ENCODE measurements at regions not wholly inside any gene's neighbourhood (a gene's known extent, or its start where the extent isn't known, plus 50 kb on each side); places are given as distances from the start of the nearest gene placed in this dataset.

DNA sequence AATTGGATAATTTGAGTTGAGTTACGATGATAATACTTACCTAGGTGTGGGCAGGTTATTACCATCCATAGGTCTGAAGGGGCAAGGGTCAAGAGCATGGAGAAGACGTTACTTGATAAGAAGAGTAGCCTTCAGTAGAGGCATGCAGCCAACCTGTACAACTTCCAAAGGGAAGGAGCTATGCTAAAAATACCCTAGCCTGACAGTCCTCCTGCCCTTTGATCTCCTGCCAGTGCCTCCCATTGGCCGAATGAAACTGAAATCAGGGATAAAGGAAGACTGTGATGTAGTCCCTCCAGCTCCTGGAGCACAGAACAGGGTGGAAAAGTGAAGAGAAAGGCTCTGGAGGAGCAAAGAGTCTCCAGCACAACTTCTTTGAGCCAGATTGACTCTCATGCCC lies 487.4 kb downstream of the ADCYAP1 start:
- H3K27ac ChIP-seq (ENCODE audit: low read length), result no peak overlapping the region
- H3K9ac ChIP-seq (ENCODE audit: low read depth, low read length), result no peak overlapping the region
- no peak overlapping the region for H2AFZ ChIP-seq (ENCODE audit: low read depth, low read length)
- H3K9me3 ChIP-seq (ENCODE audit: insufficient read depth, low read length, severe bottlenecking), result no peaks in the 10 kb centered on the region
- H3K4me2 ChIP-seq (ENCODE audit: insufficient read depth, low read length), result no peak overlapping the region
- H4K20me1 ChIP-seq (ENCODE audit: insufficient read depth, low read length), result no peaks in the 10 kb centered on the region
- H3K27me3 ChIP-seq (ENCODE audit: insufficient read depth, low read length, poor library complexity), result no peaks in the 10 kb centered on the region
- TF ChIP-seq EZH2 (IDR thresholded peaks at IDR 0.05; ENCODE audit: borderline replicate concordance, low read depth, low read length, severe bottlenecking), result no peak
- TF ChIP-seq, protein P1, sequence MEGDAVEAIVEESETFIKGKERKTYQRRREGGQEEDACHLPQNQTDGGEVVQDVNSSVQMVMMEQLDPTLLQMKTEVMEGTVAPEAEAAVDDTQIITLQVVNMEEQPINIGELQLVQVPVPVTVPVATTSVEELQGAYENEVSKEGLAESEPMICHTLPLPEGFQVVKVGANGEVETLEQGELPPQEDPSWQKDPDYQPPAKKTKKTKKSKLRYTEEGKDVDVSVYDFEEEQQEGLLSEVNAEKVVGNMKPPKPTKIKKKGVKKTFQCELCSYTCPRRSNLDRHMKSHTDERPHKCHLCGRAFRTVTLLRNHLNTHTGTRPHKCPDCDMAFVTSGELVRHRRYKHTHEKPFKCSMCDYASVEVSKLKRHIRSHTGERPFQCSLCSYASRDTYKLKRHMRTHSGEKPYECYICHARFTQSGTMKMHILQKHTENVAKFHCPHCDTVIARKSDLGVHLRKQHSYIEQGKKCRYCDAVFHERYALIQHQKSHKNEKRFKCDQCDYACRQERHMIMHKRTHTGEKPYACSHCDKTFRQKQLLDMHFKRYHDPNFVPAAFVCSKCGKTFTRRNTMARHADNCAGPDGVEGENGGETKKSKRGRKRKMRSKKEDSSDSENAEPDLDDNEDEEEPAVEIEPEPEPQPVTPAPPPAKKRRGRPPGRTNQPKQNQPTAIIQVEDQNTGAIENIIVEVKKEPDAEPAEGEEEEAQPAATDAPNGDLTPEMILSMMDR (IDR thresholded peaks at IDR 0.05; ENCODE audit: borderline replicate concordance, extremely low read depth, low read length, poor library complexity, severe bottlenecking), result no peak
- no peak overlapping the region for H3K4me3 ChIP-seq (ENCODE audit: low read depth in 1 of 2, low read length in 2 of 2)
- no peaks in the 10 kb centered on the region for H3K4me1 ChIP-seq (ENCODE audit: insufficient read depth, low read length)
- no peaks in the 10 kb centered on the region for H3K79me2 ChIP-seq (ENCODE audit: insufficient read depth, low read length)
- no peak for ATAC-seq (ENCODE audit: insufficient read depth, low read depth)
- no peak for DNase-seq
- no peaks in the 10 kb centered on the region for H3K36me3 ChIP-seq (ENCODE audit: insufficient read depth, low read length)

DNA sequence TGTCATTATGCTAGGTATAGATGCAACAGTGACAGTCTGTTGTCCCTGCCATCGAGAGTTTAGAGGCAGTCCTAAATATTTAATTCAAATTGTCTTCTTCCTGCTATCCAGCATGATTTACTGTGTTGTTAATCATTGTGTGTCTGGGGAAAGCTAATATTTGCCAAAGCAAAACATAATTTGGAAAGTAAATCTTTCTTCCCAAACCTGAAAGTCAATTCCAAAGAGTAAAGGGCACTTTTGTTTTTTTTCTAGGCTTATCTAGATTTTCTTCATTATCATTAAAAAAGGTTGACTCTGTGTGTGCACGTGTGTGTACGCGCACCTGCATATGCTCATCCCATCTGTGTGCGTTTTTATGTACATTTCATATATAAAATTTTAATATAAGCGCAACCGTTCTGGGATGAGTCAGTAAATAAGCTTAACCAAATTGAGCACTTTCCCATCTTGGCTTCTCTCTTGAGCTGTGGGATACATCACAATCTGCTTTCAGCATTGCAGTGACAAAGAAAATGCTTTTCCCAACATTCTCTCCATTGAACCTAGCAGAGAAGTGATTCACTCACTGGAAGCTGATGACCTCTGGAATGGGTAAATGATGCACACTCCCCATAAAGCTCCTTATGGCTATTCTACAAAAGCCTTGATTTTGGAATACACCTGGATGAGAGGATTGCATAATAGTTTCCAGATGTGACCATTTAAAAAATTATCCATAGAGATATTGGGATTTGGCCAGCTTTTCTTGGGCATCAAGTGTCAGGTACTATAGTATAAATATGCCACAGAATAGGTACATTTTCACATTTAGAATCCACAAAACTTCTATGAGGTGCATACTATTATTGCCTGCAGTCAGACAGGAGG lies 488.4 kb downstream of the ADCYAP1 start:
- Histone ChIP-seq H3K4me1 (ENCODE audit: insufficient read depth, low read length) (no peaks in the 10 kb centered on the region), H3K4me2 (ENCODE audit: insufficient read depth, low read length) (no peak overlapping the region), H4K20me1 (ENCODE audit: insufficient read depth, low read length) (no peaks in the 10 kb centered on the region), H3K79me2 (ENCODE audit: insufficient read depth, low read length) (no peaks in the 10 kb centered on the region), H3K9ac (ENCODE audit: low read depth, low read length) (no peak overlapping the region), H3K27ac (ENCODE audit: low read length) (no peak overlapping the region), H2AFZ (ENCODE audit: low read depth, low read length) (no peak overlapping the region), H3K27me3 (ENCODE audit: insufficient read depth, low read length, poor library complexity) (no peaks in the 10 kb centered on the region), H3K36me3 (ENCODE audit: insufficient read depth, low read length) (no peaks in the 10 kb centered on the region), H3K9me3 (ENCODE audit: insufficient read depth, low read length, severe bottlenecking) (no peaks in the 10 kb centered on the region), H3K4me3 (ENCODE audit: low read depth in 1 of 2, low read length in 2 of 2) (no peak overlapping the region)
- ATAC-seq (ENCODE audit: insufficient read depth, low read depth) (no peak), DNase-seq (no peak)
- TF ChIP-seq, protein P1 (IDR thresholded peaks at IDR 0.05; ENCODE audit: borderline replicate concordance, extremely low read depth, low read length, poor library complexity, severe bottlenecking), result no peak
- no peak for TF ChIP-seq EZH2 (IDR thresholded peaks at IDR 0.05; ENCODE audit: borderline replicate concordance, low read depth, low read length, severe bottlenecking)

DNA sequence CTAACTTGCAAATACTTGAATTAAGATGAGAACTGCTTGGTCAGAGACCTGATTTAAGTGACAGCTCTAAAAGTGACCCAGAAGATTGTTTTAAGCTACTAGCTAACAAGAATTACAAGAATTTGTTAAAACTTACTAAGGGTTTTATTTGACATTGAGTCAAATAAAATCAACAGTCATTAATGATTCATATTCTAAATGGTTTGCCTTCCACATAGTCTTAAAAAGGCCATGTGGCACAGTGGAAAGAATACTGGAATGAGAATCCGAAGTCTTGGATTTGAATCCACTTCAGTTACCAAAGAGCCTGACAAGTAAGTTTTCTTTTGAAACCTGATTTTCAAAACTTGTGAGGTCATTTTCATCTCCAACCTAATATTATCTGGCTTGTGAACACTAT lies 489.3 kb downstream of the ADCYAP1 start:
- H3K9me3 ChIP-seq (ENCODE audit: insufficient read depth, low read length, severe bottlenecking), result no peaks in the 10 kb centered on the region
- no peak overlapping the region for H2AFZ ChIP-seq (ENCODE audit: low read depth, low read length)
- ATAC-seq (ENCODE audit: insufficient read depth, low read depth) (no peak), DNase-seq (no peak)
- H3K27me3 ChIP-seq (ENCODE audit: insufficient read depth, low read length, poor library complexity), result no peaks in the 10 kb centered on the region
- no peaks in the 10 kb centered on the region for H3K4me1 ChIP-seq (ENCODE audit: insufficient read depth, low read length)
- H3K4me2 ChIP-seq (ENCODE audit: insufficient read depth, low read length), result no peak overlapping the region
- TF ChIP-seq, protein P1 (IDR thresholded peaks at IDR 0.05; ENCODE audit: borderline replicate concordance, extremely low read depth, low read length, poor library complexity, severe bottlenecking), result no peak
- no peak for TF ChIP-seq EZH2 (IDR thresholded peaks at IDR 0.05; ENCODE audit: borderline replicate concordance, low read depth, low read length, severe bottlenecking)
- H4K20me1 ChIP-seq (ENCODE audit: insufficient read depth, low read length), result no peaks in the 10 kb centered on the region
- H3K36me3 ChIP-seq (ENCODE audit: insufficient read depth, low read length), result no peaks in the 10 kb centered on the region
- H3K9ac ChIP-seq (ENCODE audit: low read depth, low read length), result no peak overlapping the region
- no peak overlapping the region for H3K4me3 ChIP-seq (ENCODE audit: low read depth in 1 of 2, low read length in 2 of 2)
- no peak overlapping the region for H3K27ac ChIP-seq (ENCODE audit: low read length)
- H3K79me2 ChIP-seq (ENCODE audit: insufficient read depth, low read length), result no peaks in the 10 kb centered on the region

All from DND-41 (cell line).